HEK293 (cell line): ENCODE measurements at regions not wholly inside any gene's neighbourhood (a gene's known extent, or its start where the extent isn't known, plus 50 kb on each side); places are given as distances from the start of the nearest gene placed in this dataset.

Experiments
- CTCF ChIA-PET: fragments of 350-600 bp; formaldehyde crosslinking; extraction: SDS; loops from one replicate; lab custom pipeline; 2021; ENCODE audit warnings: antibody characterized with exemption; lab: Yijun Ruan, JAX
- POLR2A ChIA-PET: fragments of 300-600 bp; formaldehyde crosslinking; extraction: SDS; loops from one replicate; lab custom pipeline; 2020; ENCODE audit warnings: antibody characterized with exemption, inconsistent platforms; lab: Yijun Ruan, JAX
- H3K27ac ChIP-seq: fragments of 200-500 bp; sonication (Bioruptor generic); 2 replicates; pipeline ENCODE4 v1.5.1; 2014; ENCODE audit warnings: low read depth, low read length, control low read depth, inconsistent platforms; ENCODE audit errors: extremely low read depth
- H3K36me3 ChIP-seq, 2 experiments: fragments of 200-500 bp in 1 of 2; sonication (Bioruptor generic) in 1 of 2; 1 replicate in 1 of 2; 2 replicates in 1 of 2; pipeline ENCODE4 v1.5.1; 2014 to 2017; ENCODE audit warnings: inconsistent platforms in 2 of 2, low read length in 2 of 2; ENCODE audit not compliant: control insufficient read depth in 2 of 2, insufficient read depth in 1 of 2
- H3K4me1 ChIP-seq: fragments of 200-500 bp; sonication (Bioruptor generic); 2 replicates; pipeline ENCODE4 v1.5.1; 2014; ENCODE audit warnings: mild to moderate bottlenecking, low read length, inconsistent platforms; ENCODE audit not compliant: control insufficient read depth, insufficient read depth
- H3K4me3 ChIP-seq: 2 replicates; pipeline ENCODE4 v1.5.1; 2011; ENCODE audit warnings: low read depth, mild to moderate bottlenecking, control low read depth, low read length, moderate library complexity
- H3K9me3 ChIP-seq: fragments of 200-500 bp; sonication (Bioruptor generic); 2 replicates; pipeline ENCODE4 v1.5.1; 2014; ENCODE audit warnings: low read depth, low read length, inconsistent platforms; ENCODE audit not compliant: control insufficient read depth, insufficient read depth
- GFI1B ChIP-seq: fragments of 450-650 bp; formaldehyde crosslinking; IDR thresholded peaks from 2 replicates; pipeline ENCODE4 v1.5.1; 2016; ENCODE audit warnings: missing biosample characterization, missing genetic modification characterization
- HOXA7 ChIP-seq: sonication (generic); formaldehyde crosslinking; IDR thresholded peaks from 2 replicates; pipeline ENCODE4 v1.8.1; 2022; ENCODE audit warnings: missing genetic modification reagents, borderline replicate concordance
- HOXC10 ChIP-seq: sonication (generic); formaldehyde crosslinking; IDR thresholded peaks from 2 replicates; pipeline ENCODE4 v1.8.1; 2023; ENCODE audit warnings: mild to moderate bottlenecking, missing genetic modification reagents
- KLF7 ChIP-seq: fragments of 450-650 bp; formaldehyde crosslinking; IDR thresholded peaks from 2 replicates; pipeline ENCODE4 v1.5.1; 2016; ENCODE audit warnings: missing biosample characterization, missing genetic modification characterization, borderline replicate concordance
- SP2 ChIP-seq: fragments of 450-650 bp; formaldehyde crosslinking; IDR thresholded peaks from 2 replicates; pipeline ENCODE4 v1.5.1; 2016; ENCODE audit warnings: missing biosample characterization, missing genetic modification characterization
- TRIM28 ChIP-seq: IDR thresholded peaks from 2 replicates; pipeline ENCODE4 v1.6.1; 2011; ENCODE audit warnings: low read length, control low read depth, borderline replicate concordance
- ZBTB21 ChIP-seq: fragments of 450-650 bp; formaldehyde crosslinking; IDR thresholded peaks from 2 replicates; pipeline ENCODE4 v1.5.1; 2017; ENCODE audit warnings: missing biosample characterization, missing genetic modification characterization
- ZBTB8A ChIP-seq: fragments of 450-650 bp; formaldehyde crosslinking; IDR thresholded peaks from 2 replicates; pipeline ENCODE4 v1.5.1; 2016; ENCODE audit warnings: missing biosample characterization, missing genetic modification characterization
- ZEB2 ChIP-seq: fragments of 450-650 bp; formaldehyde crosslinking; IDR thresholded peaks from 2 replicates; pipeline ENCODE4 v1.5.1; 2016; ENCODE audit warnings: missing biosample characterization, missing genetic modification characterization
- ZFHX2 ChIP-seq: fragments of 450-650 bp; formaldehyde crosslinking; conservative IDR thresholded peaks from 2 replicates; pipeline ENCODE4 v1.5.1; 2016; ENCODE audit warnings: missing biosample characterization, missing genetic modification characterization
- ZFP37 ChIP-seq: fragments of 450-650 bp; formaldehyde crosslinking; IDR thresholded peaks from 2 replicates; pipeline ENCODE4 v1.5.1; 2016; ENCODE audit warnings: missing biosample characterization, missing genetic modification characterization
- ZNF184 ChIP-seq: fragments of 450-650 bp; IDR thresholded peaks from 2 replicates; pipeline ENCODE4 v1.5.1; 2018; ENCODE audit warnings: missing biosample characterization, mild to moderate bottlenecking, missing genetic modification characterization
- ZNF19 ChIP-seq: fragments of 450-650 bp; formaldehyde crosslinking; IDR thresholded peaks from 2 replicates; pipeline ENCODE4; 2016; ENCODE audit warnings: missing biosample characterization, missing genetic modification characterization, low read depth
- ZNF266 ChIP-seq: fragments of 450-650 bp; formaldehyde crosslinking; IDR thresholded peaks from 2 replicates; pipeline ENCODE4 v1.5.1; 2016; ENCODE audit warnings: missing biosample characterization, missing genetic modification characterization, low read depth
- ZNF292 ChIP-seq: fragments of 450-650 bp; formaldehyde crosslinking; IDR thresholded peaks from 2 replicates; pipeline ENCODE4 v1.5.1; 2016; ENCODE audit warnings: low read depth, missing biosample characterization, missing genetic modification characterization, borderline replicate concordance
- ZNF366 ChIP-seq: fragments of 450-650 bp; formaldehyde crosslinking; conservative IDR thresholded peaks from 2 replicates; pipeline ENCODE4 v1.5.1; 2016; ENCODE audit warnings: missing biosample characterization, missing genetic modification characterization
- ZNF391 ChIP-seq: fragments of 450-650 bp; formaldehyde crosslinking; IDR thresholded peaks from 2 replicates; pipeline ENCODE4 v1.5.1; 2016; ENCODE audit warnings: low read depth, missing biosample characterization, missing genetic modification characterization, borderline replicate concordance
- ZNF423 ChIP-seq: fragments of 450-650 bp; formaldehyde crosslinking; IDR thresholded peaks from 2 replicates; pipeline ENCODE4 v1.5.1; 2016; ENCODE audit warnings: missing biosample characterization, missing genetic modification characterization
- ZNF514 ChIP-seq: fragments of 450-650 bp; formaldehyde crosslinking; IDR thresholded peaks from 2 replicates; pipeline ENCODE4 v1.5.1; 2016; ENCODE audit warnings: missing biosample characterization, missing genetic modification characterization
- ZNF571 ChIP-seq: fragments of 450-650 bp; formaldehyde crosslinking; IDR thresholded peaks from 2 replicates; pipeline ENCODE4 v1.5.0; 2017; ENCODE audit warnings: missing biosample characterization, missing genetic modification characterization
- ZNF626 ChIP-seq: fragments of 450-650 bp; sonication (Bioruptor Pico); formaldehyde crosslinking; IDR thresholded peaks from 2 replicates; pipeline ENCODE4 v1.5.1; 2018; ENCODE audit warnings: missing biosample characterization, missing genetic modification characterization, inconsistent platforms
- ZNF664 ChIP-seq: fragments of 450-650 bp; formaldehyde crosslinking; IDR thresholded peaks from 2 replicates; pipeline ENCODE4 v1.5.1; 2016; ENCODE audit warnings: missing biosample characterization, missing genetic modification characterization
- ZNF707 ChIP-seq: fragments of 450-650 bp; formaldehyde crosslinking; IDR thresholded peaks from 2 replicates; pipeline ENCODE4 v1.5.1; 2016; ENCODE audit warnings: missing biosample characterization, missing genetic modification characterization
- ZNF791 ChIP-seq: fragments of 450-650 bp; formaldehyde crosslinking; IDR thresholded peaks from 2 replicates; pipeline ENCODE4 v1.5.1; 2016; ENCODE audit warnings: missing biosample characterization, missing genetic modification characterization
- ZNF830 ChIP-seq: fragments of 450-650 bp; IDR thresholded peaks from 2 replicates; pipeline ENCODE4 v1.5.0; 2018; ENCODE audit warnings: missing biosample characterization, missing genetic modification characterization, low read depth, mild to moderate bottlenecking, moderate library complexity
- TF ChIP-seq, protein P1 (sequence below): fragments of 450-650 bp; formaldehyde crosslinking; IDR thresholded peaks from 2 replicates; pipeline ENCODE4 v1.5.1; 2017; ENCODE audit warnings: missing biosample characterization, missing genetic modification characterization
- TF ChIP-seq, protein P2 (sequence below): fragments of 450-650 bp; formaldehyde crosslinking; IDR thresholded peaks from 2 replicates; pipeline ENCODE4 v1.5.1; 2016; ENCODE audit warnings: missing biosample characterization, missing genetic modification characterization, borderline replicate concordance
- TF ChIP-seq, protein P3 (sequence below): fragments of 450-650 bp; formaldehyde crosslinking; IDR thresholded peaks from 2 replicates; pipeline ENCODE4; 2016; ENCODE audit warnings: missing biosample characterization, missing genetic modification characterization

DNA sequence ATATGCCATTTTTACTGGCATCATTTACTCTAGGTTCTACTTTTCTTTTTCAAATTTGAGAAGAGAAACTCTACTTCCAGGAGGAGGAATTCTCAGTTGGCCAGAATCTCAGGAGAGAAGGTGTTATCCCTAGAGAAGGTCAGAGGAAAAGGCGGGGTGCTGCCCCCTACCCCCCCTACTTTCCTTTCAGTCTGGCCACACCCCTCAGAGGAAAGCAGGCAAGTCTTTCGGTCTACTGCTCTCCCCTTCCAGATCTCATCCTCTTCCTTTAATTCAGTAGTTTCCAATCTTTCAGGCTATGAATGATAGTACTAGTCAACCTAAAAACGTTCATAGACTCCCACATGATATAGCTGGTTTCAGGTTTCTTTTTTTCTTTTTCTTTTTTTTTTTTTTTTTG lies 366.5 kb upstream of the TBL1XR1 start:
- H3K27ac ChIP-seq, result no peak overlapping the region

DNA sequence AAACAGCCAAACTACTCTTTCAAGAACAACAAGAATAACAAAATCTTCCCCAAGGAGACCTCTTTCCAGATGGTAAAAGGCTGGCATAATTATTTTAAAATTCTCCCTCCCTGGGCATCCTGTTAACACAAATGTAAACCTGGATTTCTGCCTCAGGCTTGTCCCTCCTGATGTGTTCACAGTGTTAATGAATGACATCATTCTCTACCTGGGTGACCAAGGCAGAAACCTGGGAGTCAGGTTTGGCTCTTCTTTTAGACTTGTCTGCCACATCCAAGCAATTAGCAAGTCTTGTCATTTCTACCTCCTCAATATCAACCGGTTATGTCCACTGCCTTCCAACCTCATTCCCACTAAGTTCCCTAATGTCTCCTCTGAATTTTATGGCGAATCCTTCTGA lies 368.7 kb upstream of the TBL1XR1 start:
- no peak for TF ChIP-seq ZNF292 (tag by site-specific recombination)
- TF ChIP-seq HOXC10 (CRISPR knock-in tag), result no peak
- no peak for TF ChIP-seq ZNF184 (tag by site-specific recombination)
- no peak for TF ChIP-seq ZEB2 (tag by site-specific recombination)
- no peak for TF ChIP-seq ZNF514 (tag by site-specific recombination)
- TF ChIP-seq ZNF19 (tag by site-specific recombination), result no peak
- TF ChIP-seq ZNF423 (tag by site-specific recombination), result no peak
- TF ChIP-seq, protein P1, sequence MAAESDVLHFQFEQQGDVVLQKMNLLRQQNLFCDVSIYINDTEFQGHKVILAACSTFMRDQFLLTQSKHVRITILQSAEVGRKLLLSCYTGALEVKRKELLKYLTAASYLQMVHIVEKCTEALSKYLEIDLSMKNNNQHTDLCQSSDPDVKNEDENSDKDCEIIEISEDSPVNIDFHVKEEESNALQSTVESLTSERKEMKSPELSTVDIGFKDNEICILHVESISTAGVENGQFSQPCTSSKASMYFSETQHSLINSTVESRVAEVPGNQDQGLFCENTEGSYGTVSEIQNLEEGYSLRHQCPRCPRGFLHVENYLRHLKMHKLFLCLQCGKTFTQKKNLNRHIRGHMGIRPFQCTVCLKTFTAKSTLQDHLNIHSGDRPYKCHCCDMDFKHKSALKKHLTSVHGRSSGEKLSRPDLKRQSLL (tag by site-specific recombination), result no peak
- no peak for TF ChIP-seq SP2 (tag by site-specific recombination)
- TF ChIP-seq GFI1B (tag by site-specific recombination), result no peak
- TF ChIP-seq ZNF664 (tag by site-specific recombination), result no peak
- TF ChIP-seq ZFP37 (tag by site-specific recombination), result no peak
- TF ChIP-seq TRIM28, result no peak
- TF ChIP-seq ZNF266 (tag by site-specific recombination), result no peak
- TF ChIP-seq ZNF791 (tag by site-specific recombination), result no peak
- no peak for TF ChIP-seq ZFHX2 (tag by site-specific recombination)
- CTCF ChIA-PET, result no interaction called here

More for the DNA sequence above, 366.5 kb upstream of the TBL1XR1 start:
- Histone ChIP-seq H3K36me3 (no peaks in the 10 kb centered on the region), H3K9me3 (no peaks in the 10 kb centered on the region), H3K4me1 (no peaks in the 10 kb centered on the region), H3K4me3 (no peak overlapping the region)
- ChIA-PET POLR2A (interaction anchor here (0.6 kb wide), 1 partner anchor 14 kb away, joined by 3 read pairs; no protein-coding TSS in a partner anchor), CTCF (no interaction called here)
- no peak for TF ChIP-seq ZBTB21 (tag by site-specific recombination)
- no peak for TF ChIP-seq ZNF626 (tag by site-specific recombination)
- TF ChIP-seq ZNF830, result no peak
- TF ChIP-seq, protein P2, sequence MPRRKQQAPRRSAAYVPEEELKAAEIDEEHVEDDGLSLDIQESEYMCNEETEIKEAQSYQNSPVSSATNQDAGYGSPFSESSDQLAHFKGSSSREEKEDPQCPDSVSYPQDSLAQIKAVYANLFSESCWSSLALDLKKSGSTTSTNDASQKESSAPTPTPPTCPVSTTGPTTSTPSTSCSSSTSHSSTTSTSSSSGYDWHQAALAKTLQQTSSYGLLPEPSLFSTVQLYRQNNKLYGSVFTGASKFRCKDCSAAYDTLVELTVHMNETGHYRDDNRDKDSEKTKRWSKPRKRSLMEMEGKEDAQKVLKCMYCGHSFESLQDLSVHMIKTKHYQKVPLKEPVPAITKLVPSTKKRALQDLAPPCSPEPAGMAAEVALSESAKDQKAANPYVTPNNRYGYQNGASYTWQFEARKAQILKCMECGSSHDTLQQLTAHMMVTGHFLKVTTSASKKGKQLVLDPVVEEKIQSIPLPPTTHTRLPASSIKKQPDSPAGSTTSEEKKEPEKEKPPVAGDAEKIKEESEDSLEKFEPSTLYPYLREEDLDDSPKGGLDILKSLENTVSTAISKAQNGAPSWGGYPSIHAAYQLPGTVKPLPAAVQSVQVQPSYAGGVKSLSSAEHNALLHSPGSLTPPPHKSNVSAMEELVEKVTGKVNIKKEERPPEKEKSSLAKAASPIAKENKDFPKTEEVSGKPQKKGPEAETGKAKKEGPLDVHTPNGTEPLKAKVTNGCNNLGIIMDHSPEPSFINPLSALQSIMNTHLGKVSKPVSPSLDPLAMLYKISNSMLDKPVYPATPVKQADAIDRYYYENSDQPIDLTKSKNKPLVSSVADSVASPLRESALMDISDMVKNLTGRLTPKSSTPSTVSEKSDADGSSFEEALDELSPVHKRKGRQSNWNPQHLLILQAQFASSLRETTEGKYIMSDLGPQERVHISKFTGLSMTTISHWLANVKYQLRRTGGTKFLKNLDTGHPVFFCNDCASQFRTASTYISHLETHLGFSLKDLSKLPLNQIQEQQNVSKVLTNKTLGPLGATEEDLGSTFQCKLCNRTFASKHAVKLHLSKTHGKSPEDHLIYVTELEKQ (tag by site-specific recombination), result no peak
- TF ChIP-seq ZNF514 (tag by site-specific recombination), result no peak
- TF ChIP-seq ZNF391 (tag by site-specific recombination), result no peak
- no peak for TF ChIP-seq KLF7 (tag by site-specific recombination)
- TF ChIP-seq ZNF571 (tag by site-specific recombination), result no peak
- no peak for TF ChIP-seq ZNF366 (tag by site-specific recombination)
- TF ChIP-seq, protein P3, sequence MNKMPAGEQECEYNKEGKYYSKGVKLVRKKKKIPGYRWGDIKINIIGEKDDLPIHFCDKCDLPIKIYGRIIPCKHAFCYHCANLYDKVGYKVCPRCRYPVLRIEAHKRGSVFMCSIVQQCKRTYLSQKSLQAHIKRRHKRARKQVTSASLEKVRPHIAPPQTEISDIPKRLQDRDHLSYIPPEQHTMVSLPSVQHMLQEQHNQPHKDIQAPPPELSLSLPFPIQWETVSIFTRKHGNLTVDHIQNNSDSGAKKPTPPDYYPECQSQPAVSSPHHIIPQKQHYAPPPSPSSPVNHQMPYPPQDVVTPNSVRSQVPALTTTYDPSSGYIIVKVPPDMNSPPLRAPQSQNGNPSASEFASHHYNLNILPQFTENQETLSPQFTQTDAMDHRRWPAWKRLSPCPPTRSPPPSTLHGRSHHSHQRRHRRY (tag by site-specific recombination), result no peak
- TF ChIP-seq ZNF707 (tag by site-specific recombination), result no peak
- TF ChIP-seq HOXA7 (CRISPR knock-in tag), result no peak
- no peak for TF ChIP-seq ZBTB8A (tag by site-specific recombination)

More for the DNA sequence above, 368.7 kb upstream of the TBL1XR1 start:
- Histone ChIP-seq H3K27ac (no peak overlapping the region), H3K4me1 (no peaks in the 10 kb centered on the region), H3K4me3 (no peak overlapping the region), H3K36me3 (no peaks in the 10 kb centered on the region), H3K9me3 (no peaks in the 10 kb centered on the region)
- POLR2A ChIA-PET, result no interaction called here
